ENCODE measurements at regions not wholly inside any gene's neighbourhood (a gene's known extent, or its start where the extent isn't known, plus 50 kb on each side); places are given as distances from the start of the nearest gene placed in this dataset.

GRCh38 chr3:59467476-59467875, 417.7 kb upstream of the CFAP20DC start:
- CTCF ChIA-PET, result interaction anchor here (0.7 kb wide), 1 partner anchor 730 kb away, joined by 4 read pairs; no protein-coding TSS in a partner anchor
- Mint-ChIP-seq H3K27ac (ENCODE audit: unreplicated experiment) (no peak overlapping the region), H3K4me3 (ENCODE audit: low read depth, unreplicated experiment) (no peak overlapping the region), H3K9me3 (ENCODE audit: low read depth, unreplicated experiment) (peaks cover 7% of the 10 kb centered on the region), H3K4me1 (ENCODE audit: low read depth, unreplicated experiment) (no peaks in the 10 kb centered on the region), H3K27me3 (ENCODE audit: unreplicated experiment) (no peaks in the 10 kb centered on the region), H3K36me3 (ENCODE audit: insufficient read depth, unreplicated experiment) (no peaks in the 10 kb centered on the region)
- no TSS peak for BruUV-seq (replicated peaks)
- no peak for DNase-seq
- intact Hi-C loops (cut with micrococcal nuclease; ENCODE audit: unreplicated experiment), result no loop called here
- no peak for TF ChIP-seq CTCF (IDR thresholded peaks at IDR 0.05; ENCODE audit: unreplicated experiment)

GRCh38 chr3:59464187-59464586, 414.4 kb upstream of the CFAP20DC start:
- no TSS peak for BruUV-seq (replicated peaks)
- intact Hi-C loops (cut with micrococcal nuclease; ENCODE audit: unreplicated experiment), result no loop called here
- H3K27me3 Mint-ChIP-seq (ENCODE audit: unreplicated experiment), result no peaks in the 10 kb centered on the region
- no peaks in the 10 kb centered on the region for H3K4me1 Mint-ChIP-seq (ENCODE audit: low read depth, unreplicated experiment)
- H3K36me3 Mint-ChIP-seq (ENCODE audit: insufficient read depth, unreplicated experiment), result no peaks in the 10 kb centered on the region
- no peak for DNase-seq
- no peak for TF ChIP-seq CTCF (IDR thresholded peaks at IDR 0.05; ENCODE audit: unreplicated experiment)
- CTCF ChIA-PET, result no interaction called here
- H3K9me3 Mint-ChIP-seq (ENCODE audit: low read depth, unreplicated experiment), result peaks cover 3% of the 10 kb centered on the region
- no peak overlapping the region for H3K4me3 Mint-ChIP-seq (ENCODE audit: low read depth, unreplicated experiment)
- H3K27ac Mint-ChIP-seq (ENCODE audit: unreplicated experiment), result no peak overlapping the region

- no peak for DNase-seq
- Mint-ChIP-seq H3K4me1 (ENCODE audit: low read depth, unreplicated experiment) (no peaks in the 10 kb centered on the region), H3K27me3 (ENCODE audit: unreplicated experiment) (no peaks in the 10 kb centered on the region), H3K27ac (ENCODE audit: unreplicated experiment) (no peak overlapping the region), H3K9me3 (ENCODE audit: low read depth, unreplicated experiment) (no peaks in the 10 kb centered on the region), H3K36me3 (ENCODE audit: insufficient read depth, unreplicated experiment) (no peaks in the 10 kb centered on the region), H3K4me3 (ENCODE audit: low read depth, unreplicated experiment) (no peak overlapping the region)
- CTCF ChIA-PET, result no interaction called here
- BruUV-seq (replicated peaks), result no TSS peak
- TF ChIP-seq CTCF (IDR thresholded peaks at IDR 0.05; ENCODE audit: unreplicated experiment), result no peak
- intact Hi-C loops (cut with micrococcal nuclease; ENCODE audit: unreplicated experiment), result no loop called here
Observed at GRCh38 chr3:59463253-59463652, 413.4 kb upstream of the CFAP20DC start.

GRCh38 chr3:59460068-59460467, 410.2 kb upstream of the CFAP20DC start:
- DNase-seq, result no peak
- H3K27me3 Mint-ChIP-seq (ENCODE audit: unreplicated experiment), result no peaks in the 10 kb centered on the region
- H3K9me3 Mint-ChIP-seq (ENCODE audit: low read depth, unreplicated experiment), result no peaks in the 10 kb centered on the region
- CTCF ChIA-PET, result no interaction called here
- H3K4me3 Mint-ChIP-seq (ENCODE audit: low read depth, unreplicated experiment), result no peak overlapping the region
- no peaks in the 10 kb centered on the region for H3K4me1 Mint-ChIP-seq (ENCODE audit: low read depth, unreplicated experiment)
- no peak overlapping the region for H3K27ac Mint-ChIP-seq (ENCODE audit: unreplicated experiment)
- no TSS peak for BruUV-seq (replicated peaks)
- intact Hi-C loops (cut with micrococcal nuclease; ENCODE audit: unreplicated experiment), result no loop called here
- H3K36me3 Mint-ChIP-seq (ENCODE audit: insufficient read depth, unreplicated experiment), result no peaks in the 10 kb centered on the region
- no peak for TF ChIP-seq CTCF (IDR thresholded peaks at IDR 0.05; ENCODE audit: unreplicated experiment)

All from Calu3 (cell line).